ENCODE measurements at regions not wholly inside any gene's neighbourhood (a gene's known extent, or its start where the extent isn't known, plus 50 kb on each side); places are given as distances from the start of the nearest gene placed in this dataset.

DNA sequence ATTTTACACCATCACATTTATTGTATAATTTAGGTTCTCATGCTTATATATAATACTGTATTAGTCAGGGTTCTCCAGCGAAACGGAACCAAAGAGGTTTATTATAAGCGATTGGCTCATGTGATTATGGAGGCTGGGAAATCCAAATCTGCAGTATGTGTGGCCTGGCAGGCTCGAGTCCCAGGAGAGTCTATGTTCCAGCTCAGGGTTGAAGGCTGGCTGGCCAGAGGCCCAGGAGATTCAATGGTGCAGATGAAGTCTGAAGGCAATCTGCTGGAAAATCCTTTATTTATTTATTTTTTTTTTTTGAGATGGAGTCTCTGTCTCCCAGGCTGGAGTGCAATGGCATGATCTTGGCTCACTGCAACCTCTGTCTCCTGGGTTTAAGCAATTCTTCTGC is 63.0 kb upstream of the WDFY3 start:
- DNase-seq (ENCODE audit: low spot score) = no peak
- 86% methylated on average over 4 of the region's 4 CpGs for WGBS
- H3K4me3 ChIP-seq (ENCODE audit: low read depth in 1 of 3, low read length in 3 of 3) = no peak overlapping the region
- no peak overlapping the region for H3K9ac ChIP-seq (ENCODE audit: low read depth in 1 of 2, low read length in 2 of 2)
- no peaks in the 10 kb centered on the region for H3K4me1 ChIP-seq (ENCODE audit: control insufficient read depth in 4 of 4, insufficient read depth in 4 of 4, low read length in 3 of 4)
- no peak overlapping the region for H3K27ac ChIP-seq (ENCODE audit: low read depth in 1 of 2, low read length in 2 of 2)
- H3K36me3 ChIP-seq (ENCODE audit: control insufficient read depth in 4 of 4, insufficient read depth in 3 of 4, low read depth in 1 of 4, low read length in 3 of 4) = no peaks in the 10 kb centered on the region
- TF ChIP-seq FOXA1 (IDR thresholded peaks at IDR 0.05) = no peak
- TF ChIP-seq, protein P1, sequence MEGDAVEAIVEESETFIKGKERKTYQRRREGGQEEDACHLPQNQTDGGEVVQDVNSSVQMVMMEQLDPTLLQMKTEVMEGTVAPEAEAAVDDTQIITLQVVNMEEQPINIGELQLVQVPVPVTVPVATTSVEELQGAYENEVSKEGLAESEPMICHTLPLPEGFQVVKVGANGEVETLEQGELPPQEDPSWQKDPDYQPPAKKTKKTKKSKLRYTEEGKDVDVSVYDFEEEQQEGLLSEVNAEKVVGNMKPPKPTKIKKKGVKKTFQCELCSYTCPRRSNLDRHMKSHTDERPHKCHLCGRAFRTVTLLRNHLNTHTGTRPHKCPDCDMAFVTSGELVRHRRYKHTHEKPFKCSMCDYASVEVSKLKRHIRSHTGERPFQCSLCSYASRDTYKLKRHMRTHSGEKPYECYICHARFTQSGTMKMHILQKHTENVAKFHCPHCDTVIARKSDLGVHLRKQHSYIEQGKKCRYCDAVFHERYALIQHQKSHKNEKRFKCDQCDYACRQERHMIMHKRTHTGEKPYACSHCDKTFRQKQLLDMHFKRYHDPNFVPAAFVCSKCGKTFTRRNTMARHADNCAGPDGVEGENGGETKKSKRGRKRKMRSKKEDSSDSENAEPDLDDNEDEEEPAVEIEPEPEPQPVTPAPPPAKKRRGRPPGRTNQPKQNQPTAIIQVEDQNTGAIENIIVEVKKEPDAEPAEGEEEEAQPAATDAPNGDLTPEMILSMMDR (IDR thresholded peaks at IDR 0.05; ENCODE audit: low read depth, low read length, missing input control) = no peak
- no peak for TF ChIP-seq RAD21 (IDR thresholded peaks at IDR 0.05)
- TF ChIP-seq FOXA2 (IDR thresholded peaks at IDR 0.05) = no peak
- no peak for TF ChIP-seq TAF1 (conservative IDR thresholded peaks at IDR 0.05)
- TF ChIP-seq NR2F2 (IDR thresholded peaks at IDR 0.05) = no peak
- no peak for TF ChIP-seq YY1 (IDR thresholded peaks at IDR 0.05)
- TF ChIP-seq EGR1 (IDR thresholded peaks at IDR 0.05; ENCODE audit: low read depth in 2 of 2) = no peak
- no peak for TF ChIP-seq RXRA (IDR thresholded peaks at IDR 0.05)
- no peak for TF ChIP-seq SP1 (IDR thresholded peaks at IDR 0.05)
- TF ChIP-seq HNF4A (conservative IDR thresholded peaks at IDR 0.05) = no peak
- TF ChIP-seq, protein P2, sequence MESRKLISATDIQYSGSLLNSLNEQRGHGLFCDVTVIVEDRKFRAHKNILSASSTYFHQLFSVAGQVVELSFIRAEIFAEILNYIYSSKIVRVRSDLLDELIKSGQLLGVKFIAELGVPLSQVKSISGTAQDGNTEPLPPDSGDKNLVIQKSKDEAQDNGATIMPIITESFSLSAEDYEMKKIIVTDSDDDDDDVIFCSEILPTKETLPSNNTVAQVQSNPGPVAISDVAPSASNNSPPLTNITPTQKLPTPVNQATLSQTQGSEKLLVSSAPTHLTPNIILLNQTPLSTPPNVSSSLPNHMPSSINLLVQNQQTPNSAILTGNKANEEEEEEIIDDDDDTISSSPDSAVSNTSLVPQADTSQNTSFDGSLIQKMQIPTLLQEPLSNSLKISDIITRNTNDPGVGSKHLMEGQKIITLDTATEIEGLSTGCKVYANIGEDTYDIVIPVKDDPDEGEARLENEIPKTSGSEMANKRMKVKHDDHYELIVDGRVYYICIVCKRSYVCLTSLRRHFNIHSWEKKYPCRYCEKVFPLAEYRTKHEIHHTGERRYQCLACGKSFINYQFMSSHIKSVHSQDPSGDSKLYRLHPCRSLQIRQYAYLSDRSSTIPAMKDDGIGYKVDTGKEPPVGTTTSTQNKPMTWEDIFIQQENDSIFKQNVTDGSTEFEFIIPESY (IDR thresholded peaks at IDR 0.05) = no peak
- TF ChIP-seq, protein P3, sequence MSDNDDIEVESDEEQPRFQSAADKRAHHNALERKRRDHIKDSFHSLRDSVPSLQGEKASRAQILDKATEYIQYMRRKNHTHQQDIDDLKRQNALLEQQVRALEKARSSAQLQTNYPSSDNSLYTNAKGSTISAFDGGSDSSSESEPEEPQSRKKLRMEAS (IDR thresholded peaks at IDR 0.05) = no peak
- no peak for TF ChIP-seq JUND (IDR thresholded peaks at IDR 0.05)
- TF ChIP-seq, protein P4, sequence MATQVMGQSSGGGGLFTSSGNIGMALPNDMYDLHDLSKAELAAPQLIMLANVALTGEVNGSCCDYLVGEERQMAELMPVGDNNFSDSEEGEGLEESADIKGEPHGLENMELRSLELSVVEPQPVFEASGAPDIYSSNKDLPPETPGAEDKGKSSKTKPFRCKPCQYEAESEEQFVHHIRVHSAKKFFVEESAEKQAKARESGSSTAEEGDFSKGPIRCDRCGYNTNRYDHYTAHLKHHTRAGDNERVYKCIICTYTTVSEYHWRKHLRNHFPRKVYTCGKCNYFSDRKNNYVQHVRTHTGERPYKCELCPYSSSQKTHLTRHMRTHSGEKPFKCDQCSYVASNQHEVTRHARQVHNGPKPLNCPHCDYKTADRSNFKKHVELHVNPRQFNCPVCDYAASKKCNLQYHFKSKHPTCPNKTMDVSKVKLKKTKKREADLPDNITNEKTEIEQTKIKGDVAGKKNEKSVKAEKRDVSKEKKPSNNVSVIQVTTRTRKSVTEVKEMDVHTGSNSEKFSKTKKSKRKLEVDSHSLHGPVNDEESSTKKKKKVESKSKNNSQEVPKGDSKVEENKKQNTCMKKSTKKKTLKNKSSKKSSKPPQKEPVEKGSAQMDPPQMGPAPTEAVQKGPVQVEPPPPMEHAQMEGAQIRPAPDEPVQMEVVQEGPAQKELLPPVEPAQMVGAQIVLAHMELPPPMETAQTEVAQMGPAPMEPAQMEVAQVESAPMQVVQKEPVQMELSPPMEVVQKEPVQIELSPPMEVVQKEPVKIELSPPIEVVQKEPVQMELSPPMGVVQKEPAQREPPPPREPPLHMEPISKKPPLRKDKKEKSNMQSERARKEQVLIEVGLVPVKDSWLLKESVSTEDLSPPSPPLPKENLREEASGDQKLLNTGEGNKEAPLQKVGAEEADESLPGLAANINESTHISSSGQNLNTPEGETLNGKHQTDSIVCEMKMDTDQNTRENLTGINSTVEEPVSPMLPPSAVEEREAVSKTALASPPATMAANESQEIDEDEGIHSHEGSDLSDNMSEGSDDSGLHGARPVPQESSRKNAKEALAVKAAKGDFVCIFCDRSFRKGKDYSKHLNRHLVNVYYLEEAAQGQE (IDR thresholded peaks at IDR 0.05) = no peak
- TF ChIP-seq GABPA (IDR thresholded peaks at IDR 0.05 in 1 of 2, conservative IDR thresholded peaks at IDR 0.05 in 1 of 2) = no peak
- TF ChIP-seq, protein P5, sequence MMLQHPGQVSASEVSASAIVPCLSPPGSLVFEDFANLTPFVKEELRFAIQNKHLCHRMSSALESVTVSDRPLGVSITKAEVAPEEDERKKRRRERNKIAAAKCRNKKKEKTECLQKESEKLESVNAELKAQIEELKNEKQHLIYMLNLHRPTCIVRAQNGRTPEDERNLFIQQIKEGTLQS (IDR thresholded peaks at IDR 0.05) = no peak
- peaks cover 0 to 4% (median 2%) of the 10 kb centered on the region in 4 donors for H3K9me3 ChIP-seq (ENCODE audit: control insufficient read depth in 4 of 4, low read length in 3 of 4)
- H3K27me3 ChIP-seq (ENCODE audit: control insufficient read depth in 4 of 4, insufficient read depth in 4 of 4, low read length in 3 of 4) = peaks cover 0 to 2% (median 0%) of the 10 kb centered on the region in 4 donors
